IMR-90 (cell line): ENCODE measurements at regions not wholly inside any gene's neighbourhood (a gene's known extent, or its start where the extent isn't known, plus 50 kb on each side); places are given as distances from the start of the nearest gene placed in this dataset.

Source experiments
- ATAC-seq: fragments of 200-7000 bp; cut with Tn5 transposase; 2 replicates; pipeline ENCODE4 v1.9.1; 2020; ENCODE audit warnings: low read depth, mild to moderate bottlenecking, moderate library complexity
- BruUV-seq: library from RNA; stranded (reverse); fragments of 400-500 nt; replicated peaks from 2 replicates; lab custom pipeline; 2021; lab: Mats Ljungman, UMichigan
- CTCF ChIA-PET: fragments of 300-600 bp; formaldehyde crosslinking; extraction: SDS; loops from one replicate; lab custom pipeline; 2021; ENCODE audit warnings: antibody characterized with exemption; lab: Yijun Ruan, JAX
- POLR2A ChIA-PET: fragments of 300-600 bp; sonication (Branson Sonifier 250); formaldehyde crosslinking; loops from one replicate; lab custom pipeline; 2022; ENCODE audit warnings: antibody characterized with exemption; ENCODE audit not compliant: unreplicated experiment; lab: Charles Lee
- DNase-seq: peaks from one replicate; pipeline ENCODE4 v3.0.0; 2013
- H2AFZ ChIP-seq: replicated peaks from 2 replicates; pipeline ENCODE3; 2013; ENCODE audit warnings: low read length, mild to moderate bottlenecking; ENCODE audit not compliant: poor library complexity
- H2AK5ac ChIP-seq: 2 replicates; pipeline ENCODE4 v1.6.1; 2013; ENCODE audit warnings: low read depth, low read length, inconsistent platforms
- H2AK9ac ChIP-seq: replicated peaks from 2 replicates; pipeline ENCODE3; 2013; ENCODE audit warnings: mild to moderate bottlenecking, low read depth, low read length, moderate library complexity; ENCODE audit not compliant: poor library complexity
- H2BK120ac ChIP-seq: 2 replicates; pipeline ENCODE4 v1.6.1; 2013; ENCODE audit warnings: low read depth, low read length, inconsistent platforms
- H2BK15ac ChIP-seq: 3 replicates; pipeline ENCODE4 v1.6.1; 2013; ENCODE audit warnings: low read depth, low read length, inconsistent platforms
- H2BK20ac ChIP-seq: 2 replicates; pipeline ENCODE4 v1.6.1; 2013; ENCODE audit warnings: low read depth, mild to moderate bottlenecking, inconsistent platforms, low read length, moderate library complexity
- H2BK5ac ChIP-seq: 2 replicates; pipeline ENCODE4 v1.6.1; 2013; ENCODE audit warnings: mild to moderate bottlenecking, low read depth, low read length, inconsistent platforms; ENCODE audit not compliant: poor library complexity, severe bottlenecking
- H3K14ac ChIP-seq: replicated peaks from 2 replicates; pipeline ENCODE4 v1.6.1; 2013; ENCODE audit warnings: low read depth, low read length, inconsistent platforms
- H3K18ac ChIP-seq: 2 replicates; pipeline ENCODE4 v1.6.1; 2013; ENCODE audit warnings: low read depth, low read length, control low read depth
- H3K23ac ChIP-seq: 2 replicates; pipeline ENCODE4 v1.6.1; 2013; ENCODE audit warnings: low read depth, low read length, inconsistent platforms
- H3K27ac ChIP-seq: 2 replicates; pipeline ENCODE4 v1.5.1; 2013; ENCODE audit warnings: mild to moderate bottlenecking, control low read depth, low read length; ENCODE audit not compliant: insufficient read depth
- H3K27me3 ChIP-seq: 2 replicates; pipeline ENCODE4 v1.6.1; 2013; ENCODE audit warnings: low read length; ENCODE audit not compliant: control insufficient read depth, insufficient read depth
- H3K36me3 ChIP-seq: 2 replicates; pipeline ENCODE4 v1.6.1; 2013; ENCODE audit warnings: low read length, mixed read lengths; ENCODE audit not compliant: control insufficient read depth, insufficient read depth
- H3K4ac ChIP-seq: 2 replicates; pipeline ENCODE4 v1.6.1; 2013; ENCODE audit warnings: low read depth, low read length, inconsistent platforms
- H3K4me1 ChIP-seq: 2 replicates; pipeline ENCODE4 v1.6.1; 2013; ENCODE audit warnings: low read length, mixed read lengths; ENCODE audit not compliant: control insufficient read depth, insufficient read depth
- H3K4me2 ChIP-seq: 2 replicates; pipeline ENCODE4 v1.6.1; 2013; ENCODE audit warnings: low read depth, mild to moderate bottlenecking, control low read depth, low read length, moderate library complexity
- H3K4me3 ChIP-seq: 2 replicates; pipeline ENCODE4 v1.5.1; 2013; ENCODE audit warnings: low read depth, mild to moderate bottlenecking, control low read depth, low read length, moderate library complexity; ENCODE audit not compliant: insufficient read depth
- H3K56ac ChIP-seq: 2 replicates; pipeline ENCODE4 v1.6.1; 2013; ENCODE audit warnings: low read length, inconsistent platforms; ENCODE audit not compliant: insufficient read depth; ENCODE audit errors: extremely low read depth
- H3K79me1 ChIP-seq, 2 experiments: 2 replicates each; pipeline ENCODE4 v1.6.1; 2013; ENCODE audit warnings: low read length in 2 of 2, inconsistent platforms in 1 of 2, low read depth in 1 of 2
- H3K9ac ChIP-seq: 2 replicates; pipeline ENCODE4 v1.6.1; 2013; ENCODE audit warnings: low read depth, low read length, control low read depth
- H3K9me1 ChIP-seq: 2 replicates; pipeline ENCODE4 v1.6.1; 2013; ENCODE audit warnings: low read length, inconsistent platforms; ENCODE audit not compliant: insufficient read depth
- H3K9me3 ChIP-seq: 2 replicates; pipeline ENCODE4 v1.6.1; 2013; ENCODE audit warnings: low read length; ENCODE audit not compliant: control insufficient read depth, insufficient read depth
- H4K20me1 ChIP-seq: 2 replicates; pipeline ENCODE4 v1.6.1; 2013; ENCODE audit warnings: low read length, inconsistent platforms; ENCODE audit not compliant: insufficient read depth
- H4K5ac ChIP-seq: 2 replicates; pipeline ENCODE4 v1.6.1; 2013; ENCODE audit warnings: mild to moderate bottlenecking, low read depth, low read length, control low read depth
- H4K8ac ChIP-seq, 2 experiments: 2 replicates each; pipeline ENCODE4 v1.6.1; 2013; ENCODE audit warnings: low read depth in 2 of 2, low read length in 2 of 2, control low read depth in 1 of 2, inconsistent platforms in 1 of 2
- H4K91ac ChIP-seq: 2 replicates; pipeline ENCODE4 v1.6.1; 2013; ENCODE audit warnings: low read depth, low read length, inconsistent platforms; ENCODE audit not compliant: insufficient read depth
- BHLHE40 ChIP-seq: fragments of 150-350 bp; IDR thresholded peaks from 2 replicates; pipeline ENCODE4 v1.6.1; 2016; ENCODE audit warnings: mild to moderate bottlenecking, low read depth, low read length
- CEBPB ChIP-seq: IDR thresholded peaks from 2 replicates; pipeline ENCODE4 v1.6.1; 2012; ENCODE audit warnings: low read depth, low read length, improper control_type of control experiment
- CHD1 ChIP-seq: IDR thresholded peaks from 2 replicates; pipeline ENCODE4 v1.6.1; 2012; ENCODE audit warnings: low read depth, low read length, improper control_type of control experiment
- CTCF ChIP-seq: conservative IDR thresholded peaks from 2 replicates; pipeline ENCODE4 v1.5.1; 2012; ENCODE audit warnings: mild to moderate bottlenecking, low read depth, low read length, improper control_type of control experiment
- FOS ChIP-seq: fragments of 150-350 bp; IDR thresholded peaks from 2 replicates; pipeline ENCODE4 v1.6.1; 2016; ENCODE audit warnings: low read depth, low read length
- MXI1 ChIP-seq: IDR thresholded peaks from 2 replicates; pipeline ENCODE4 v1.6.1; 2012; ENCODE audit warnings: low read depth, mild to moderate bottlenecking, low read length, moderate library complexity, borderline replicate concordance
- POLR2A ChIP-seq: IDR thresholded peaks from 2 replicates; pipeline ENCODE4 v1.6.1; 2012; ENCODE audit warnings: mild to moderate bottlenecking, low read depth, low read length
- RCOR1 ChIP-seq: IDR thresholded peaks from 2 replicates; pipeline ENCODE4 v1.6.1; 2012; ENCODE audit warnings: mild to moderate bottlenecking, low read length, improper control_type of control experiment; ENCODE audit not compliant: insufficient replicate concordance
- SMC3 ChIP-seq: fragments of 150-350 bp; IDR thresholded peaks from 2 replicates; pipeline ENCODE4 v1.6.1; 2016; ENCODE audit warnings: low read depth, mild to moderate bottlenecking, antibody characterized with exemption, low read length, moderate library complexity
- USF2 ChIP-seq: fragments of 150-350 bp; IDR thresholded peaks from 2 replicates; pipeline ENCODE4 v1.6.1; 2017; ENCODE audit warnings: mild to moderate bottlenecking, antibody characterized with exemption, low read length, low read depth
- WGBS, 2 experiments: methylation state at CpG; one replicate each; pipeline versions ENCODE4 v1.1.5 to v1.1.7; 2013; ENCODE audit warnings: missing lambda C conversion rate in 2 of 2; ENCODE audit not compliant: insufficient read length in 1 of 2; ENCODE audit errors: extremely low coverage in 2 of 2; 5-methylcytosine and 5-hydroxymethylcytosine counted together
- dilution Hi-C: fragments of 300-500 bp; cut with HindIII; formaldehyde crosslinking; loops from one replicate; pipeline ENCODE4 v1.14.3; 2018; ENCODE audit warnings: low sequenced_read_pairs; ENCODE audit not compliant: unreplicated experiment
- in situ Hi-C: fragments of 300-500 bp; cut with MboI; formaldehyde crosslinking; loops from 3 replicates; pipeline ENCODE4 v1.14.3; 2019; ENCODE audit warnings: low sequenced_read_pairs, inconsistent platforms, mixed read lengths
- intact Hi-C: fragments of 100-400 bp; cut with micrococcal nuclease; formaldehyde crosslinking; loops from 2 replicates; pipeline ENCODE4 v1.10.0; 2022

- no peak for TF ChIP-seq CTCF
- no peak for TF ChIP-seq BHLHE40
- no peak for TF ChIP-seq CEBPB
- TF ChIP-seq CHD1 = no peak
- no peak for TF ChIP-seq MXI1
- no peak for TF ChIP-seq FOS
- no peak for TF ChIP-seq SMC3
- no peak for TF ChIP-seq USF2
- no peak for TF ChIP-seq RCOR1
- no peak for TF ChIP-seq POLR2A
- Histone ChIP-seq H2BK15ac (no peak overlapping the region), H4K8ac (no peak overlapping the region), H3K18ac (no peak overlapping the region), H4K91ac (no peak overlapping the region), H3K4me3 (no peak overlapping the region), H3K4ac (no peak overlapping the region), H2AK5ac (no peak overlapping the region), H3K27me3 (no peaks in the 10 kb centered on the region), H2AK9ac (no peak overlapping the region), H3K9me3 (peaks cover 15% of the 10 kb centered on the region; the same call in 1 of the 2 replicates), H3K36me3 (no peaks in the 10 kb centered on the region), H3K79me1 (no peaks in the 10 kb centered on the region), H3K27ac (no peak overlapping the region), H2AFZ (no peak overlapping the region), H4K20me1 (no peaks in the 10 kb centered on the region), H2BK5ac (no peak overlapping the region), H3K9me1 (no peaks in the 10 kb centered on the region), H4K5ac (no peak overlapping the region), H3K4me1 (no peaks in the 10 kb centered on the region), H2BK120ac (no peak overlapping the region), H3K9ac (no peak overlapping the region), H3K14ac (no peak overlapping the region), H2BK20ac (no peak overlapping the region), H3K4me2 (no peak overlapping the region), H3K23ac (no peak overlapping the region), H3K56ac (no peak overlapping the region)
- ChIA-PET POLR2A (no interaction called here), CTCF (no interaction called here)
- dilution Hi-C loops (no loop called here), in situ Hi-C loops (no loop called here), intact Hi-C loops (no loop called here)
- 100% methylated on average over 1 of the region's 7 CpGs; no CpG with 5 or more reads in 1 of the 2 experiments for WGBS, 2 experiments
- DNase-seq (no peak), ATAC-seq (no peak)
- BruUV-seq = no TSS peak
Observed at GRCh38 chr6:62345446-62345845, 59.4 kb upstream of the KHDRBS2 start.
